ENCODE measurements at regions not wholly inside any gene's neighbourhood (a gene's known extent, or its start where the extent isn't known, plus 50 kb on each side); places are given as distances from the start of the nearest gene placed in this dataset.

- no peak overlapping the region for H3K4me3 ChIP-seq (ENCODE audit: low read depth, low read length)
- no peak for DNase-seq (ENCODE audit: low read depth, low spot score)
- in situ Hi-C loops (cut with HindIII; ENCODE audit: low sequenced_read_pairs) = no loop called here
- TF ChIP-seq CTCF (IDR thresholded peaks at IDR 0.05; ENCODE audit: low read depth, low read length) = peak; percentile 1
Observed at GRCh38 chr2:4715065-4715464, 977.1 kb upstream of the SOX11 start.

DNA sequence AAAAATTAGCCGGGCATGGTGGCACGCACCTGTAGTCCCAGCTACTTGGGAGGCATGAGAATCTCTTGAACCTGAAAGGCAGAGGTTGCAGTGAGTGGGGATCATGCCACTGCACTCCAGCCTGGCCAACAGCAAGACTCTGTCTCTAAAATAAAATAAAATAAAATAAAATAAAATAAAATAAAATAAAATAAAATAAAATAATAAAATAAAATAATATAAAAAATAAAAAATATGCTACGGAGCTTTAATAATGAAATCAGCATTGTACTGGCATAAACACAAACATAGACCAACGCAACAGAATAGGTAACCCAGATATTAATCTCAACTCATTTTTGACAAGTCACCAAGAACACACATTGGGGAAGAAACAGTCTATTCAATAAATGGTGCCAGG lies 973.4 kb upstream of the SOX11 start:
- in situ Hi-C loops (cut with HindIII; ENCODE audit: low sequenced_read_pairs) = no loop called here
- no peak for DNase-seq (ENCODE audit: low read depth, low spot score)
- H3K4me3 ChIP-seq (ENCODE audit: low read depth, low read length) = no peak overlapping the region
- no peak for TF ChIP-seq CTCF (IDR thresholded peaks at IDR 0.05; ENCODE audit: low read depth, low read length)

DNA sequence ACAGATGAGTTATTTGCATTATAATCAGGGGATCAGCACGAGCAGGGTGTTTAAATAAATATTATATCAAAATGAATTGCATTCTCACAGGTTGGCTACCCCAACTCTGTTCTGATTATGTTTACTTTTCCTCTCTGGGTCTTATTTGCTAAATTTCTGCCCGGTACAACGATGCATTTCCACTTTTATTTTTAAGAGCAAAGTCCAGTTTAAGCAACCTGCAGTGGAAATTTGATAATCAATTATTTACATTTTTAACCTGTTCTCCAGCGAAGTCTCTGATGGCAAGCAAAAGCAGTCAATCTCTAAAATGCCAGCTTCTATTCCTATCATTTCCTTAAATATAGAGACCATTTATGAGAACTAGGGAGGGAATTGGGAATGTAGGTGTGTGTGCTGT lies 966.6 kb upstream of the SOX11 start:
- H3K4me3 ChIP-seq (ENCODE audit: low read depth, low read length) = no peak overlapping the region
- TF ChIP-seq CTCF (IDR thresholded peaks at IDR 0.05; ENCODE audit: low read depth, low read length) = no peak
- no peak for DNase-seq (ENCODE audit: low read depth, low spot score)
- in situ Hi-C loops (cut with HindIII; ENCODE audit: low sequenced_read_pairs) = no loop called here

- DNase-seq (ENCODE audit: low read depth, low spot score) = no peak
- in situ Hi-C loops (cut with HindIII; ENCODE audit: low sequenced_read_pairs) = no loop called here
- H3K4me3 ChIP-seq (ENCODE audit: low read depth, low read length) = no peak overlapping the region
- no peak for TF ChIP-seq CTCF (IDR thresholded peaks at IDR 0.05; ENCODE audit: low read depth, low read length)
Observed at GRCh38 chr2:4732560-4732959, 959.6 kb upstream of the SOX11 start.

DNA sequence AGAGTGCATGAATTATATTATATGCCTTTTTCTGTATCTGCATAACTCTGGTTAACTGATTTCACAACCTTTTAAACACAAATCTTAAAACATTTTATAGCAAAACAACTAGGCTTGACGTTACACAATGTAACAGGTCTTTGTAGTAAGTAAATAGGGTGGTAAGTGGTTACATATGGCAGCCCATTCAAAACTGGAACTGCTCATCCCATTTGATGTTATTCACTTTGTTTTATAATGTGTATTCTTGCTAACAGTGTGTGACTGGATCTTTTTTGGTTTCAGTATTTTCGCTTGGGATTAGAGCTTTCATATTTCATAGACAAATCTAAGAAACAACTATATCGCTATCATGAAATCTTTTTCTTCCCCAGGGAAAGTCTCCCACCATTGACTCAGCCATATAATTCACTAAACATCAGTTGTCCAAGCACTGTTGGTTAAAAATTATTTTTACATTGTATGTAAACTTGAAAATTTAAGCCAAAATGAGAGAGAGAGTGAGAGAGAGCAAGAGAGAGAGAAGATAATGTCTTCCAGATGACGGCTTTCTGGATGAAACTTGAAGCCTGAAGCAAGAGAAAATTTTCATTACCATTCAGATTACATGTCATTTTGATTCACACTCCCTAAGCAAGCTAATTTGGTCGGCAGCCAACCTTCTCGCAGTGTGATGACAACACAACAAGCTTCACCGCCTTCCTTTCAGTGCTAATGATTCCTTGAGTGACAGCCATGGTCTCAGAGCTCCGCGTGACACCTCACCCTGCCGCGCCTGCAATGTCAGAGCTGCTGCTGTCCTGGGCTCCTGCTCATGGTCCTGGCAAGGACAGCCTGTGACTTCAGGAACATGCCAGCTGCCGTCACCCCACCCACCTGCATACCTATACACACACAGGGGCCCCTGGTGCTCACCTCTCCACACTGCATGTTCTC lies 946.9 kb upstream of the SOX11 start:
- no peak for TF ChIP-seq CTCF (IDR thresholded peaks at IDR 0.05; ENCODE audit: low read depth, low read length)
- H3K4me3 ChIP-seq (ENCODE audit: low read depth, low read length) = no peak overlapping the region
- no peak for DNase-seq (ENCODE audit: low read depth, low spot score)
- in situ Hi-C loops (cut with HindIII; ENCODE audit: low sequenced_read_pairs) = no loop called here

DNA sequence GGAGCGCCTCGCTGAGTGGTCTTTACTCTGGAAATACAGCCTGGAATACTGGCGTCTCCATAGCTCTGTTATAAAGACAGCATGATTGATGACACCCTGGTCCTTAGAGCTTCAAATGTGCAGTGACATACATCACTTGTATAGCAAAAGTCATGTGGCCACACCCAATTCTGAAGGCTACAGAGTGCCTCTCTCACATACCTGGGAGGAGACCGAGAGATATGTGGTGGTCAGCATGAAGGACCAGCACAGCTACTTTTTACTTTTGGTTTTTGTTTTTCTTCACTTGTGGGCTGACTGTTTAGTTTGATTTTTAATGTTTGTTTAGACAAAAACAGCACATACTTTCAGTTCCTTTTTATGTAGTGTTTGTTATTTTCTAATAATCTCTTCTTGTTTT lies 938.5 kb upstream of the SOX11 start:
- in situ Hi-C loops (cut with HindIII; ENCODE audit: low sequenced_read_pairs) = no loop called here
- TF ChIP-seq CTCF (IDR thresholded peaks at IDR 0.05; ENCODE audit: low read depth, low read length) = no peak
- H3K4me3 ChIP-seq (ENCODE audit: low read depth, low read length) = no peak overlapping the region
- no peak for DNase-seq (ENCODE audit: low read depth, low spot score)
